Activated CD8-positive, alpha-beta memory T cell treated with anti-CD3 and anti-CD28 coated beads, Interleukin-2, amount 10 ng/mL, durations not matched to agents 7 days and 5 days (primary cell): ENCODE measurements at regions not wholly inside any gene's neighbourhood (a gene's known extent, or its start where the extent isn't known, plus 50 kb on each side); places are given as distances from the start of the nearest gene placed in this dataset.

Experiments
- ATAC-seq: fragments of 150-1000 bp; cut with Tn5 transposase; one replicate; pipeline ENCODE4 v1.10.0; 2021; ENCODE audit warnings: moderate library complexity
- CTCF ChIA-PET: fragments of 350-600 bp; sonication (Branson Sonifier 250); formaldehyde crosslinking; loops from one replicate; lab custom pipeline; 2021; ENCODE audit warnings: antibody characterized with exemption; lab: Charles Lee
- DNase-seq: peaks from one replicate; pipeline ENCODE4 v3.0.0-alpha.2; 2020
- H3K27ac Mint-ChIP-seq: one replicate; pipeline ENCODE4 v1.8.0; 2021; ENCODE audit warnings: mild to moderate bottlenecking, mixed read lengths
- H3K27me3 Mint-ChIP-seq: one replicate; pipeline ENCODE4 v1.8.0; 2021; ENCODE audit warnings: mixed read lengths
- H3K36me3 Mint-ChIP-seq: one replicate; pipeline ENCODE4 v1.8.0; 2021; ENCODE audit warnings: mild to moderate bottlenecking, mixed read lengths
- H3K4me1 Mint-ChIP-seq: one replicate; pipeline ENCODE4 v1.8.0; 2021; ENCODE audit warnings: mixed read lengths
- H3K4me3 Mint-ChIP-seq: one replicate; pipeline ENCODE4 v1.8.0; 2021; ENCODE audit warnings: mild to moderate bottlenecking, moderate library complexity, mixed read lengths
- H3K9me3 Mint-ChIP-seq: one replicate; pipeline ENCODE4 v1.8.0; 2022; ENCODE audit warnings: low read depth, mixed read lengths

- ATAC-seq (no peak), DNase-seq (no peak)
- Mint-ChIP-seq H3K4me1 (no peaks in the 10 kb centered on the region), H3K4me3 (no peak overlapping the region), H3K9me3 (no peaks in the 10 kb centered on the region), H3K36me3 (no peaks in the 10 kb centered on the region), H3K27me3 (no peaks in the 10 kb centered on the region), H3K27ac (no peak overlapping the region)
- CTCF ChIA-PET, result no interaction called here
Measured at GRCh38 chr2:13156916-13157315, 440.2 kb downstream of the TRIB2 start.

DNA sequence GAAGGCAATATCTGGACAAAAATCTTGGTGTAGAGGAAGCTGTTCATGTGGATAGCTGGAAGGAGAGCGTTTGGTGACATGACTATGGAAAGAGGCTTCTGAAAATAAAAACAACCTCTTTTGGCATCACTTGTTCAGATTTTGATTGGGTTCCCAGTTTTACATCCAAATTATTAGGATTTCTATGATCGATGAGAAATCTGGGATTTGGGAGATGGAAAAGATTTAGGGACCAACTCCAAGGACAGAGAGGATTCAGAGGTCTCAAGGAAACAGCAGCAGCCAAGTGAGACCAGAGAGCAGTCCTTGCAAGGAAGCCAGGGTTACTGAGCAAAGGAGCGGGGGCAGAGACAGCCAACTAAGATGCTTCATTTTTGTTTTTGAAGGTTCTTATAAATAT, 441.7 kb downstream of the TRIB2 start:
- Mint-ChIP-seq H3K9me3 (no peaks in the 10 kb centered on the region), H3K36me3 (no peaks in the 10 kb centered on the region), H3K27ac (no peak overlapping the region), H3K4me1 (no peaks in the 10 kb centered on the region), H3K4me3 (no peak overlapping the region), H3K27me3 (no peaks in the 10 kb centered on the region)
- ATAC-seq (no peak), DNase-seq (no peak)
- CTCF ChIA-PET, result no interaction called here

DNA sequence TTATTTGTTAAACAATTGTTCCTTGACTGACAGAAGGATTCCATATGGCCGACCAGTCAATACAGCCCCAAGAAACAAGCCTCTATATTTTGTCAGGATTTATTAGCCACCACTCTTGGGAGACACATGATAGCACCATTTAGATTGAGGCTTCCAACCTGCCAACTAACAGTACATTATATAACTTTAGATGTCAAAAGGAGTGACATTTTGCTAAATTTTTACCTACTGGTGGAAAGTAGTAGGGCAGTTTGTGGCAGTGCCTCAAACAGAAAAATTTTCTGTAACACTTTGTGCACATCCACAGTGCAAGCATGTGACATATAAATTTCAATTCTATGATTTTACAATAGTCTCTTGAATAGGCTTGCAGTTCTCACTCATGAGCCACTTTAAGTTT, 464.0 kb downstream of the TRIB2 start:
- H3K27me3 Mint-ChIP-seq, result no peaks in the 10 kb centered on the region
- peaks cover 7% of the 10 kb centered on the region for H3K9me3 Mint-ChIP-seq
- H3K4me3 Mint-ChIP-seq, result no peak overlapping the region
- no peak for ATAC-seq
- no peaks in the 10 kb centered on the region for H3K4me1 Mint-ChIP-seq
- no peak overlapping the region for H3K27ac Mint-ChIP-seq
- no peaks in the 10 kb centered on the region for H3K36me3 Mint-ChIP-seq
- no peak for DNase-seq
- CTCF ChIA-PET, result no interaction called here

DNA sequence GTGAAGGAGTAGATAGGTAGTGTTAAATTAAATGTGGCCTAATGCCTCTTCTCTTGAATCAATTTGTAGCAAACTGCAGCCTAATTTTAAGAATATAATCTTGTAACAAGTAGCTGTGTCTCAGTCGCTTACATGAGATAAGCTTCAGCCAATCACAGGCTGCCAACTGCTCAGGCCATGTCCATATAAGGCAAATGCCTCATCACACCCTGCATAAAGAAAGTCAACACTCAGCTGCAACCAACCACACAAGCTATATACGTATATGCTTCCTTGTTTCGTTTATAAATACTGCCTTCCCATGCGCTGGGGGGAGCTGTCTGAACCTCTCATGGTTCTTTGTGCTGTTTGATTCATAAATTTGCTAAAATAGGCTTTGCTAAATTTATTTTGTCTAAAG, 476.3 kb downstream of the TRIB2 start:
- H3K9me3 Mint-ChIP-seq, result no peaks in the 10 kb centered on the region
- H3K36me3 Mint-ChIP-seq, result no peaks in the 10 kb centered on the region
- CTCF ChIA-PET, result no interaction called here
- H3K27ac Mint-ChIP-seq, result no peak overlapping the region
- no peak for DNase-seq
- no peak overlapping the region for H3K4me3 Mint-ChIP-seq
- ATAC-seq, result peak; percentile 39
- no peaks in the 10 kb centered on the region for H3K27me3 Mint-ChIP-seq
- H3K4me1 Mint-ChIP-seq, result no peaks in the 10 kb centered on the region

DNA sequence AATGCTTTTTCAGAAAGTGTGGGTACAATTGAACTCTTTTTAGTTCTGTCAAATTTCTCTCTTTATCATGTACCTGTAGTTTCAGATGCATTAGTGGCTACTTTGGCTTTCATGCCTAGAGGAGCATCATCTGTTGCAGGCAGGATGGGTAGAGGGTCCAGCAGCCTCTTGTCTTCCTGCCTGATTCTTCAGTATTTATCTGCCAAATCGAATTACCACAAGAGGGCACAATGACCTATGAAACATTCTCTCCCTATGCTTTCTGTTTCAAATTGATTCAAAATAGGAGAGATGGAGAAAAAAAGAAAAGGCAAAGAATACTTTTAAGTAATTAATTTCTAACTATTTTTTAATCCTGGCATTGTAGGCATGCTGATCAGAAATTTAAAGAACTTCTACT, 477.2 kb downstream of the TRIB2 start:
- DNase-seq (no peak), ATAC-seq (no peak)
- Mint-ChIP-seq H3K27me3 (no peaks in the 10 kb centered on the region), H3K4me3 (no peak overlapping the region), H3K36me3 (no peaks in the 10 kb centered on the region), H3K27ac (no peak overlapping the region), H3K4me1 (no peaks in the 10 kb centered on the region), H3K9me3 (no peaks in the 10 kb centered on the region)
- CTCF ChIA-PET, result no interaction called here

DNA sequence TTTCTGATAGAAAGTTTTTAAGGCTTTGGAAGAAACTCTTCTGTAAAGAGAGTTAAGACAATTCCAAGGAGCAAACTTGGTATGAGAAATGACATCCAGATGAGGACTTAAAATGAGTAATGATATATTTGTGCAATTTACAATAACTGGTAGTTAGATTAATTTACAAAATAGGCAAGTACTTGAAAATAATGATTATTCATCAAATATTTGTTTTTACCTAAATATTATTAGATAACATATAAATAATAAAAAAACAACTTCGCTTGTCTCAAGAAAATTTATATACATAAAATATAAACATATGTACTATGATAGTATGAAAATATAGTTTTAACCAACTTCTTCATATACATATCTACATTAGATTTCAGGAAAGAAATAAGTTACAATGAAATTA, 478.5 kb downstream of the TRIB2 start:
- Mint-ChIP-seq H3K4me3 (no peak overlapping the region), H3K9me3 (no peaks in the 10 kb centered on the region), H3K27me3 (no peaks in the 10 kb centered on the region), H3K4me1 (no peaks in the 10 kb centered on the region), H3K27ac (no peak overlapping the region), H3K36me3 (no peaks in the 10 kb centered on the region)
- ATAC-seq (no peak), DNase-seq (no peak)
- CTCF ChIA-PET, result no interaction called here

- H3K36me3 Mint-ChIP-seq, result no peaks in the 10 kb centered on the region
- DNase-seq, result no peak
- H3K27me3 Mint-ChIP-seq, result no peaks in the 10 kb centered on the region
- no peak overlapping the region for H3K4me3 Mint-ChIP-seq
- no peaks in the 10 kb centered on the region for H3K4me1 Mint-ChIP-seq
- H3K9me3 Mint-ChIP-seq, result no peaks in the 10 kb centered on the region
- no peak overlapping the region for H3K27ac Mint-ChIP-seq
- ATAC-seq, result no peak
- CTCF ChIA-PET, result no interaction called here
Measured at GRCh38 chr2:13197248-13197647, 480.5 kb downstream of the TRIB2 start.

DNA sequence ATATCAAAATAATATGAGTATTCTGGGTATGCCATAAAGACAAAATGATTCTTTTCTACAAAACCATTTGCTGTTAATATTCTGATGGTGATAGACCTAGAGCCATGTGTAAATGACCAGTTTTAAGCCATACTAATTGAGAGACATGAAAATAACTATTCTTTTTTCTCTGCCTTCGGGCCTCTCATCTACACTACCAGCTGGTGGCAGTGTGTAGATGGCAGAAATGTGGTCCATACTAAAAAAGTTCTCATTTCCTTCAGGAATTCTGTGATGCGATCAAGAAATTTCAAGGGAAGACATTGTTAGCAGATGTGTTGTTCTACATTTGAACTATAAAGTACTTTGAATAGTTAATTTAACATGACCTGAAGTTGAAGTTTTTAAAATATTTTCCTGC, 485.2 kb downstream of the TRIB2 start:
- ATAC-seq (no peak), DNase-seq (no peak)
- CTCF ChIA-PET, result interaction anchor here (0.7 kb wide), 1 partner anchor 33 kb away, joined by 4 read pairs; no protein-coding TSS in a partner anchor
- H3K4me1 Mint-ChIP-seq, result no peaks in the 10 kb centered on the region
- no peaks in the 10 kb centered on the region for H3K9me3 Mint-ChIP-seq
- H3K4me3 Mint-ChIP-seq, result no peak overlapping the region
- no peak overlapping the region for H3K27ac Mint-ChIP-seq
- no peaks in the 10 kb centered on the region for H3K36me3 Mint-ChIP-seq
- H3K27me3 Mint-ChIP-seq, result no peaks in the 10 kb centered on the region

GRCh38 chr2:13212115-13212514, 495.4 kb downstream of the TRIB2 start:
- Mint-ChIP-seq H3K36me3 (no peaks in the 10 kb centered on the region), H3K4me1 (no peaks in the 10 kb centered on the region), H3K9me3 (no peaks in the 10 kb centered on the region), H3K27ac (no peak overlapping the region), H3K4me3 (no peak overlapping the region), H3K27me3 (no peaks in the 10 kb centered on the region)
- CTCF ChIA-PET, result no interaction called here
- ATAC-seq, result no peak
- no peak for DNase-seq

GRCh38 chr2:13218205-13218604, 501.5 kb downstream of the TRIB2 start:
- H3K4me3 Mint-ChIP-seq, result no peak overlapping the region
- no peak overlapping the region for H3K27ac Mint-ChIP-seq
- no peaks in the 10 kb centered on the region for H3K9me3 Mint-ChIP-seq
- no peaks in the 10 kb centered on the region for H3K27me3 Mint-ChIP-seq
- CTCF ChIA-PET, result no interaction called here
- H3K36me3 Mint-ChIP-seq, result no peaks in the 10 kb centered on the region
- no peak for ATAC-seq
- no peaks in the 10 kb centered on the region for H3K4me1 Mint-ChIP-seq
- no peak for DNase-seq

GRCh38 chr2:13227578-13227977, 510.8 kb downstream of the TRIB2 start:
- ATAC-seq (no peak), DNase-seq (no peak)
- no peak overlapping the region for H3K27ac Mint-ChIP-seq
- CTCF ChIA-PET, result no interaction called here
- no peak overlapping the region for H3K4me3 Mint-ChIP-seq
- no peaks in the 10 kb centered on the region for H3K27me3 Mint-ChIP-seq
- H3K36me3 Mint-ChIP-seq, result no peaks in the 10 kb centered on the region
- H3K9me3 Mint-ChIP-seq, result no peaks in the 10 kb centered on the region
- H3K4me1 Mint-ChIP-seq, result no peaks in the 10 kb centered on the region

- Mint-ChIP-seq H3K27me3 (no peaks in the 10 kb centered on the region), H3K4me3 (no peak overlapping the region), H3K36me3 (no peaks in the 10 kb centered on the region), H3K9me3 (no peaks in the 10 kb centered on the region), H3K27ac (no peak overlapping the region), H3K4me1 (no peaks in the 10 kb centered on the region)
- CTCF ChIA-PET, result no interaction called here
- ATAC-seq (no peak), DNase-seq (no peak)
Measured at GRCh38 chr2:13230221-13230620, 513.5 kb downstream of the TRIB2 start.

GRCh38 chr2:13240061-13240460, 523.3 kb downstream of the TRIB2 start:
- no peak overlapping the region for H3K27ac Mint-ChIP-seq
- no peaks in the 10 kb centered on the region for H3K4me1 Mint-ChIP-seq
- no peak overlapping the region for H3K4me3 Mint-ChIP-seq
- H3K27me3 Mint-ChIP-seq, result no peaks in the 10 kb centered on the region
- no peaks in the 10 kb centered on the region for H3K36me3 Mint-ChIP-seq
- DNase-seq (no peak), ATAC-seq (no peak)
- CTCF ChIA-PET, result no interaction called here
- no peaks in the 10 kb centered on the region for H3K9me3 Mint-ChIP-seq

DNA sequence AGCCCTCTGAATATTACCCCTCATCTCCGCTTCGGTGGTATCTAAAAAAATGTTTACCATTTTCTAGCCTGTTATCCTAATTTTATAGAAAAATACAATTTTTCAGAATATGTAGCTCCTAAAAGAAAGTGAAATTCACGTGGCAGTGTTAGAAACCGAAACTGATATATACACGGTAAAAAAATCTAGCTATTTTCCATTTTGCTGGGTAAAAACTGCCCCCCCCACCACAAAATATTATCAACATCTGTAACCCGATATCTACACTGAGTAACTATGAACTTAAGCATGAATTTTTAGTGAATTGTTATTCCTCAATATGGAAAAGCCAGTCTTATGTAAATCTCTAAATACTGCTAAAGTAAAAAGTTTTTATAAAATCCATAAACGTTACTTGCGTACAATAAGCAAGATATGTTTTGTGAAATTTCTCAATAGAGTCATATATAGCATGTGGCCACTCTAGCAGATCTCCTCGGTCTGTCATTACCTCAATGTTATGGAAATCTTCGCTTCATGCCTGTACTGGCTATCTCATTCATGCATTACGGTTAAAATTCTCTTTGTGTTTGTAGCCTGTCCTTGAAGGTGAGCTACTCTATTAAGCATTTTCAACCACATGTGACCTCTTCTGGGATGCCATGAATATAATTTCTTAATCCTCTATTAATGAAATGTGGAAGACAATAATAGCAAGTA, 524.2 kb downstream of the TRIB2 start:
- Mint-ChIP-seq H3K4me3 (no peak overlapping the region), H3K36me3 (no peaks in the 10 kb centered on the region), H3K27me3 (no peaks in the 10 kb centered on the region), H3K27ac (no peak overlapping the region), H3K4me1 (no peaks in the 10 kb centered on the region), H3K9me3 (no peaks in the 10 kb centered on the region)
- no peak for DNase-seq
- CTCF ChIA-PET, result no interaction called here
- no peak for ATAC-seq

DNA sequence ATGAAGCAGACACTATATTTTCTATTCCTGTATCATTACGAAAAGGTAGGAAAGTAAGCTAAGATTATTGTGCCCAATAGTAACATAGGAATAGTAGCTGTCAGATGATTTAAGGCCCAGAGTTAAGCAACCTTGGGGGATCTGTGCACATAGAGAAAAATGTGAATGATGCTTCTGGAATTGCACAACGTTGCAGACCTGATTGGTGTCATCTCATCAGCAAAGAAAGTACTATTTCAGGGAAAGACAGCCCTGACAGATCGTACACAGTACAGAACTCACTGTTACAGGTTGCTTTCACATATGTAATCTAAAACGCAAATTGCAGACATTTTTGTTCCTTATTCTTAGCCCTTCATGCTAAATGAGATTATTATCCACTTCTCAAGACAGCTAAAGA, 535.9 kb downstream of the TRIB2 start:
- no peak for ATAC-seq
- Mint-ChIP-seq H3K27ac (no peak overlapping the region), H3K27me3 (no peaks in the 10 kb centered on the region), H3K4me3 (no peak overlapping the region), H3K4me1 (no peaks in the 10 kb centered on the region), H3K36me3 (no peaks in the 10 kb centered on the region), H3K9me3 (no peaks in the 10 kb centered on the region)
- CTCF ChIA-PET, result no interaction called here
- no peak for DNase-seq
